Thyroid gland (tissue), 4 donors: ENCODE measurements at regions not wholly inside any gene's neighbourhood (a gene's known extent, or its start where the extent isn't known, plus 50 kb on each side); places are given as distances from the start of the nearest gene placed in this dataset.

Source experiments
- CTCF ChIP-seq, 6 experiments: fragments of 200-600 bp in 3 of 6; fragments of 450-650 bp in 3 of 6; sonication (generic) in 3 of 6; IDR thresholded peaks; one replicate each; pipeline ENCODE4 v1.5.1; 2016 to 2019; ENCODE audit warnings: antibody characterized with exemption in 6 of 6, mild to moderate bottlenecking in 2 of 6, inconsistent platforms in 1 of 6, moderate library complexity in 1 of 6
- POLR2A ChIP-seq, 2 donors: fragments of 450-650 bp; IDR thresholded peaks; one replicate each; pipeline ENCODE4 v1.6.1; 2017; ENCODE audit warnings: antibody characterized with exemption in 2 of 2, mild to moderate bottlenecking in 2 of 2, moderate library complexity in 1 of 2

DNA sequence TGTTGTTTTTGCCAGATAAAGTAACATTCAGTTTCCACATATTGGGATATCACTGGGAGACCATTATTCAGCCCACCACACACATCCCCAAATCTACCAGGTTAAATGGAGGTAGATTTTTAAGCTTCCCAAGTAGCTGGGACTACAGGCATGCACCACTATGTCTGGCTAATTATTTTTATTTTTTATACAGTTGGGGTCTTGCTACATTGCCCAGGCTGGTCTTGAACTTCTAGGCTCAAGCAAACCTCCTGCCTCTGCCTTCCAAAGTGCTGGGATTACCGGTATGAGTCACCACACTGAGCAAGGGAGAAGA is 96.6 kb upstream of the CHD2 start:
- TF ChIP-seq POLR2A (IDR thresholded peaks at IDR 0.05) (no peak), CTCF (IDR thresholded peaks at IDR 0.05) (no peak)
